ENCODE measurements at regions not wholly inside any gene's neighbourhood (a gene's known extent, or its start where the extent isn't known, plus 50 kb on each side); places are given as distances from the start of the nearest gene placed in this dataset.
"Not testable (repeated sequence)": the region's sequence is repeated elsewhere in the genome, so short reads cannot be mapped to it uniquely, and the experiment has no call there.

DNA sequence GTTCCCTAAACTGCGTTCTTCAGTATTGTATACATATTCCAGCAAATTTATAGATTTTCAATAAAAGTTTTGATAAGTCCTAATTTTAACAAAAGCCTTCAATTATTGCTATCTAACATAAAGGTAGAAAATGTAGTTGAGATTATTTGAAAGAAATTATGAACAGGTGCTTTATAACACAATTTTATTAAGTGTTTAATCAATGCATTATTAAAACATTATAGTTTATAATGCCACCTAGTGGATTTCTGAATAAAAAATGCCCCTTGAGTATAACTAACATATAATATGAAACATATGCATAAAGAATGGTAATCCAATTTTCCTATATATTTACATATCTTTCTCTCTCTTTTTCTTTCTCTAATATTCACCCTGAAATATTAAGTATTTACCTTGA is 515.3 kb downstream of the SLC6A15 start:
- peak; percentile 0 for DNase-seq (ENCODE audit: low read depth)

DNA sequence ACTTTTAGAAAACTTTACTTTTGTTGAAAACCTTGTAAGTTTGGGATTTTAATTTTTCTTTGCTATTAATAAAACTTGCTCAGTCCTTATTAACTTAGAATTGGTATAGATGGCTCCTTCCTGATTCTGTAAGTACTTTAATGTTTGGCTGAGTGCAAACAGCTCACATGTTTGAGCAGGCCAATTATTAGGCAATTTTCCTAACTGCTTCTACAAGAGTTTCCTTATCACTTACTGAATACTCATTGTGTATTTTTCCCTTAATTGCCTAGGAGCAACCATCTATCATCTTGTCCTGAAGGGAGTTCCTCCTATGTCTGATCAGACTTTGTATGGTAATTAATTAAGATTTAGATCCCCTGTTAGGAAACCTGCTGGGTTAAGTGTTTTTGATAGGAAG is 521.4 kb downstream of the SLC6A15 start:
- DNase-seq (ENCODE audit: low read depth) = not testable (repeated sequence)

DNA sequence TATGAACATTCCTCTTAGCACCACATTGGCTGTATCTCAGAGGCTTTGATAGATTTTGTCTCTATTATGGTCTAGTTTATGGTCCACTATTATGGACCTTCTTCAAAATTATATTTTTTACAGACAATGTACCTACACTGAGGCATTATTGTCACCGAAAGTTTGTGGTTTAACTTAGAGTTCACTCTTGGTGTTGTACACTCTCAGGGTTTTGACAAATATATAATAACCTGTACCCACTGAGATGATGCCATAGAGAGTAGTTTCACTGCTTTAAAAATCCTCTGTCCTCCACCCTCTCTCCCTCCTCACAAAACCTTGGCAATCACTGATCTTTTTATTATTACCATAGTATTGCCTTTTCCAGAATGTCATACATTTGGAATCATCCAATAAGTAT is 528.2 kb downstream of the SLC6A15 start:
- DNase-seq (ENCODE audit: low read depth) = no peak

DNA sequence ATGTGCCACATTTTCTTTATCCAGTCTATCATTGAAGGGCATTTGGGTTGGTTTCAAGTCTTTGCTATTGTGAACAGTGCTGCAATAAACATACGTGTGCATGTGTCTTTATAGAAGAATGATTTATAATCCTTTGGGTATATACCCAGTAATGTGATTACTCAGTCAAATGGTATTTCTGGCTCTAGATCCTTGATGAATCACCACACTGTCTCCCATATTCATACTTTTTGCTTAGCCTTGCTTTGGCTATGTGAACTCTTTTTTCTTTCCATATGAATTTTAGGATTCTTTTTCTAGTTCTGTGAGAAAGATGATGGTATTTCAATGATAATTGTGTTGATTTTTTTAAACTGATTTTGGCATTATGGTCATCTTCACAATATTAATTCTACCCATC is 530.1 kb downstream of the SLC6A15 start:
- DNase-seq (ENCODE audit: low read depth) = not testable (repeated sequence)

DNA sequence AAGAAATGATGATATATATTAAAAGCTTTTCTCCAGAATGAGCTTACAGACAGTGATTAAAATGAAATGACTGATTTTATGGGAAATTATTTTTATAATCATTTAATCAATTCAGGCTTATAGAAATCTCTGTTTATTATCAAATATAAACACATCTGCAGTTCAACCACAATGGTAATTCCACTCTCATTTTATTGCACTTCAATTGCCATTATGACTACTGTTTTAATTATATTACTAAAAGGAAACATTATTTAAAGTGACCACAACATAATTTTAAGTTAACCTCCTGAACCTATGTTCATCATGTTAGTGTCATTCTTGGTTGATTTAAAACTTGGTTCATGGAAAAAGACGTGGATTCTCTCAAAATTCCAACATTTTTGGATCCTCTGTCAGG is 536.3 kb downstream of the SLC6A15 start:
- DNase-seq (ENCODE audit: low read depth) = no peak

DNA sequence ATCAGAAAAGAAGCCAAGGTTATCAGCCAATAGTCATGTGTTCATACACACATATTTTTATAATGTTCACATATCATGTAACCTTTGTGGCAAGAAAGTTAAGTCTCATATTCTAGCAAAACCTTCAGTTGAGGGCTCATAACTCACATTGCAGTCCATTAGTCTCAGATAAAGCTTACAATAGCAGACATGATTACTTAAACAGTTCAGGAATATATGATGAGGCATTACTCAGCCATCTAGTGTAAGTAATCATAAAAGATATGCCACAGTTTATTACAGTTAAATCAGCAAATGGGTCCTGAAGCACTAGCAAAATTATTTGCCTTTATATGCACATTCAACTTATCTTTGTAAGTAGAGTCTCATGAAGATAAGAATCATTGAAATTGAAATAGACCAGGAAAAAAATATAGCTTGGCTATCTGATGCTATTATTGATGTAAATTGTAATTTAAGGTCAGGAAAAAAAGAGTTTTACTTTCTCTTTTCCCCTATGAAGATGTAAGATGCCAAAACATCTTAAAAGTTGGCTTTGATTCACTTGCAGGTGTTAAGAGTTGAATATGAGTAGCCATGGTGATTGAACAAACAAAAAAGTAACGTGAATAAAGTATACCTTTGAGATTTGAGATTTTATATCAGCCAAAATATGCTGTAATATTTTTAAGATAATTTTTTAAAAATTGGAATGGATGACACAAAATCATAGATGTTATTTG is 537.0 kb downstream of the SLC6A15 start:
- no peak for DNase-seq (ENCODE audit: low read depth)

DNA sequence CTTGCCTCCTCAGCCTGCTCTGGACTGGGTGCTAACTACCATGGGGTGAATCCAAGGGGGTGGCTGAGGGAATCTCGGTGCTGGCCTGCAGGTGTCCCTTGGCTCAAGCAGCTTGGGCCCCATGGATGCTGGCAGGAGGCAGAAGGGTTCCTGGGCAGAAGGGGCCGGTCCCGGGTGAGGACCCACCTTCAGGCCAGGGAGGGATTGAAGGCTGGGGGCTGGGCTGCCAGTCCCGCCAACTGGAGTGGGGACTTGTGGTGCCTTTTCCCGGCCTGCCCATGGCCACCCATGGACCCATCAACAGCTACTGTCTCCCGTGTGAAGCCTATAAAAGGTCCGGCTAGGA is 550.1 kb downstream of the SLC6A15 start:
- no peak for DNase-seq (ENCODE audit: low read depth)

DNA sequence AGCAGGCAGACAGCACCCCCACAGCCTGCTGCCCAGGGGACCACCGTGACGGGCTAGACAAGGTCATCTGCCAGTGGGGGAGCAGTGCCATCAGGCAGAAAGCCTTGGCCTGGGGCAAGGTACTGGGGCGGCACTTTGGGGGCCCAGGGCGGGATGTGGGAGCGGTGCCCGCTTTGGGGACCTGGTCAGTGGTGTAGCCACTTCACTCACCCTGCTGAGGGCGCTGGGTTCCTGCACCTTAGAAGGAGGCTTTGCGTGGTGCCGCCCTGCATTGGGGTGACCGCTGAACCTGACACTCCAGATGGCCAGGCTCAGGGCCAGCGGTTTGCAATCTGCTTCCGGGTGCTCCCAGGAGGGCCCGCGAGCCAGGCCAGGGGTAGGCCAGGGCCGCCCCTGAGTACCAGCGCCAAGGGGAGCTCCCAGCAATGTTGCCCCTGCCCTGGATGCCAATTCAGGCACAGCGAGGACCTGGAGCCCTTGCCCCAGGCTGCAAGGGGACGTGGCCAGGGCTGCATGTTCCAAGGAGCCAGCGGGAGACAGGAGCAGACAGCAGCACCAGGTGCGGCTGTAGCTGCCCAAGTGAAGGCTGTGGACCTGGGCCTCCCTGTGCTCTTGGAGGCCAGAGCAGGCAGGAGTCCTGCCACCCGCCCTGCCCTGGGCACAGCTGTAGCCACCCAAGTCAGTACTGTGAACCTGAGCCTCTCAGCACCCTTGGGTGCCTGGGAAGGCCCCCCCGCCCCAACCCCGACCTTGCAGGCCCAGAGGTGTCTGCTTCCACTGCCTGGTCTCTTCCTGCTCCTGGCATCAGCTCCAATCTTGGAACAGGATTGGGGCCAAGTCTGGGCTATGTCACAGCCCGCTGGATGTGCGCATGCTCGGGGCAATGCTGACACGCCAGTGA is 550.7 kb downstream of the SLC6A15 start:
- DNase-seq (ENCODE audit: low read depth) = no peak

DNA sequence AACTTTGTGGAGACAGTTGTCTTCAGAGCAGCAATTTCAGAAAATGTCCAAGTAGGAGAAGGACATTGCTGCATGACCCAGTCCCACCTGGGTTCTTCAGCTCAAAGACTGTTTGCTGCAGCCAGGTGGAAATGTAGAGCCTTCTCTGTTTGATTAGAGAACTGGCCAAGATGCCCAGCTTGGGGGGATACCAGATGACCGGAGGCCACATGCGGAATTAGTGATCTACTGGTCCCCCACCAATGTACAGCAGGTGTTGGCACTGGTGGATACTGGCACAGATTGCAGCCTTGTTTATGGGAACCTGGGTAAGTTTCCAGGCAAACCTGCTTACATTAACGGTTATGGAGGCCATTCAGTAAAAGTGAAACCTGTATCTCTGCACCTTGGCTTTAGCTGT is 555.3 kb downstream of the SLC6A15 start:
- no peak for DNase-seq (ENCODE audit: low read depth)

DNA sequence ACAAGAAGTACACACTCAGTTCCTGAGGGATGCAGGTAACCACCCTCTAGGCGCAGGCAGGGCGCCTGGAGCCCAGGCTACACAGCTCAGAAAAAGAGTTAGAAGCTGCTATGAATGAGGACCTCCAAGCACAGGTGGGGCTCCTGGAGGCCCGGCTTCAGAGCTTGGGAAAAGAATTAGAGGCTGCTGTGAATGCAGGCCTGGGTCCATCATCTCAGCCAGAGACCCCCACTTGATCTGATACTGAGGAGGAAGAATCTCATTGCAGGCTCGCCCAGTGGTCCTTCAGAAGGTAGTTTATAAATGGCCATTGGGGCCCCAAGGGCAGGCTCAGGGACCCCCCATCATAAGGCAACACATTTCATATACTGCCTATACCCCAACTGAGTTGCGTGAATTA is 556.4 kb downstream of the SLC6A15 start:
- DNase-seq (ENCODE audit: low read depth) = no peak

DNA sequence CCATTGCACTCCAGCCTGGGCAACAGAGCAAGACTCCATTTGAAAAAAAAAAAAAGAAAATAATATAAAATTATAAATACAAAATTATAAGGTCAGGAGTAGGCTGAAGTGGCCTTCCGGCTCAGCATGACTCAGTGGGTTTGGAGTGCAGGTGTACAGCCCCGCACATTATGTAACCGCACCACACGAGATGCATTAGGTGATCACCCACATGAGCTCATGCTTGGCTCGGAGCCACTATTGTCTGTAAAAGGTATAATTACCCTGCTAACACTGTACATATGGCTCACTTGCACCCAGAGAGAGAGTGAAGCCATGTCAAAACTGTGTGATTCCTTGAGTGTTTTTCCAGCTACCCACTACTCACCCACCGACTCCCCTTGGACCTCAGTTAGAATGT is 557.0 kb downstream of the SLC6A15 start:
- no peak for DNase-seq (ENCODE audit: low read depth)

DNA sequence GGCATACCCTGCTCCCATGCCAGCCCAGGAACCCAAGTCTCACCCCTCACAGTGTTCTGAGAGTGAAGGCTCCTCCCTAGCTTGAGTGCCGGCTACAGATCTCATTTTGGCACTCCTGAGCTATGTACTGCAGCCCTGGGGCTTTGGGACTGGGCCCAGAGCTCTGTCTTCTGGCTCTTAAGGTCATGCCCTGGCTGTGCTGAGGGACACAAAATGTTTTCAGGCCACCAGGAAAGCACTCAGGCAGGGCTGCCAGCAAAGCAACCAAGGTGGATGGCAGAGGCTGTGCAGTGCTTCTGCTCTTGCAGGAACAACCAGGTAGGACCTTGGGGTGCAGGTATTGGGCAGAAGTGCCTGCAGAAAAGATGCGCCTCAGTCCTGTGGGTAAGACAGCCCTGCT is 564.0 kb downstream of the SLC6A15 start:
- DNase-seq (ENCODE audit: low read depth) = no peak

DNA sequence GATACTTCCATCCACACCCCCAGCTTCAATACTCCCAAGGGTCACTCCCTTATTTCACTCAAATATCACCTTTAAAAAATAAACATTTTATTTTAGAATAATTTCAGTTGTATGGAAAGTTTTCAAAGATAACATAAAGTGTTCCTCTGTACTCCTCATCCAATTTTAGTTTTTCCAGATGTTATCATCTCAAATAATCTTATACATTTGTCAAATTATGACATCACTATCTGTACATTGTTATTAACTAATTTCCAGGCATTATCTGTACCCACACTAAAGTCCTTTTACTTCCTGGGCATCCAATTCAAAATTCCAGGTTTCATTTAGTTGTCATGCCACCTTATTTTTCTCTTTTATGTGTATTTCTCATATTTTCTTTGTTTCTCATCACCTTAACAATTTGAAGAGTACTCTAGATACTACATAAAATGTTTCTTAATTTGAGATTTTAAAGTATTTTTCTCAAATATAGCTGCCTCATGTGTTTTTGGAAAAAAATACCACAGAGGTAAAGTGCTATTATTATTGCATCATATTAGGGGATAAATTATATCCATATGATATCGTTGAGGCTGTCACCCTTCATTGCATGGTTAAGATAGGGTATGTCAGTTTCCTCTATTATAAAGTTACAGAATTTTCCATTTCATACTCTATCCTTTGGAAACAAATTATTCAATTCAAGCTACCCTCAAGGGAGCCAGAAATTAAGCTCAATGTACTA is 571.0 kb downstream of the SLC6A15 start:
- DNase-seq (ENCODE audit: low read depth) = no peak

DNA sequence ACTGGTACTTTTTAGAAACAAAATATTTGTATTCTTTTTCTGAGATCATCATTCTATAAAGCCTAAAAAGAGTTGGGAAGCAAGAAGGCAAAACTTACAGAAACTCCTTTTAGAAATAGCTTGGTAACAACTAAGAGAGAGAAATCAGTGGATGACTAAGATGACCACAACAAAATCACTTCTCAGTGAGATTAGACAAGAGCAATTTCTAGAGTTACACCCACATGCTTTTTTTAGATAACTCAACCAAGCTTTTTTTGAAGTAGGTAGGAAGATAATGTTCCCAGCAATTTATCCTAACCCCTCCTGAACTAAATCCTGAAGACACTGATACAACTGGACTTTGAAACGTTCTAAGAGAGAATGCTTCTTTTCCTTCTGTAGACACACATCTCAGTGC is 576.4 kb downstream of the SLC6A15 start:
- DNase-seq (ENCODE audit: low read depth) = no peak

DNA sequence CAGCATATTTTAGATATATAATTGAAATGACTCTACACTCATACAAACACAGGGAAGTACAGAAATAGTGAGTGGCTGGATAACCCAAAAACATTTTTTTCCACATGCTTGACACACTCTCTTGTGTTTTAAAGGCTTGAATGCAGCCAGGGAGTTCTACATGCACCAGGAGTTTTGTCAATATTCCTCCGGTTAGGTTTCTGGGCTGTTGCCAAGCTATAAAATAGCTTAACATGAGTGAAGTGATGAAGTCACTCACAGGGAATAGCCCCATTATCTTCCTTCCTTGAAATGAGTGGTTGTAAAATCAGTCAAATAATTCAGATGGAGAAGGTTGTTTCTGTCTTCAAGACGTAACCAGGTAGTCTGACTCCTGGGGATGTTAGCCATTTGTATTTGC is 582.7 kb downstream of the SLC6A15 start:
- no peak for DNase-seq (ENCODE audit: low read depth)

DNA sequence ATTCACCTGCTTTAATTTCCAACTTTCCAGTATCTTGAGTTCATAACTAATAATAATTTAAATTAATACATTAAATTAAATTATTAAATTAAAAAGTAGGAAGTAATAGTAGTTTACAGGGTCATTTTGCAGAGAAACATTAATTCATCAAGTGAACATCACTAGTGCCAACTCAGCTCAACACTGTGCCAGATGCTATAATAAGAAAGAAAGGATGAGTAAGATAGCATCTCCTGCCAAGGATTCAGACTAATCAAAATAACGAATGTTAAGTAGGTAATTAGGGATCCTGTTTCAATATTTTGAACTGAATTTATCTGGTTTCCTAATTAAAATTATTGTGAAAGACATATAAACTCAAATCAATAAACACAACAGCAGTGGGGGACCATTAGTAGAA is 596.7 kb downstream of the SLC6A15 start:
- DNase-seq (ENCODE audit: low read depth) = no peak

DNA sequence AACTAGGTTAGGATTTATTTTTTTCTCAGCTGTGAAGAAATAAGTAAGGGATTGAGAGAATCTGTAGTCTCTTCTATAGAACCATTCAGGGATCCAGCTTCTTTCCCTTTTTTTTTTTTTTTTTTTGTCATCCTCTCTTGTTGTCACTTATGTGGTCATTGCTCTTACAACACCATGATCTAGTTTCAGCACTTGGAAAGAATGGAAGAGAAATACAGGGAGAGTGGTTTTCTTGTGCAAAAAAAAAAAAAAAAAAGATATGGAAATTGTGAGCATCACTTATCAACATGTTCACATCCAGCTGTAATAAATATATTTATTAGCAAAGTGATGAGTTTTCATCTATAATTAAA is 599.3 kb downstream of the SLC6A15 start:
- DNase-seq (ENCODE audit: low read depth) = no peak

DNA sequence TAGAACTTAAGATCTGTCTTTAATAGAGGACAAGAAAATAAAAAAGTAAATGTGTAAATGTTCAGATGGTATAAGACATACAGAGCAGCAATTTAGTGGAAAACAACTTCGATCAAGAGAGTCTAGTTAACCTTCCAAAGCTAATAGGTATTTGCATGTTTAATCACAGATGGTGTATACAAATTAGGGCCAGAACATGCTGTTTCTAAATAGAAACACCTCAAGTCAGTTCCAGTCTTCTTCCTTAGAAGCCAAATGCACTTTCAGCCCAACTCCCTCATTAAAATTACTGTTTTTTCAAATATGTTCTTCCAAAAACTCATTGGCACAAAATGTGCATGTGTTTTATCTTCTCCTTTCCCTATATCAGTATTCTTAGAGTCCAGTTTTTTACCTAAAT is 604.4 kb downstream of the SLC6A15 start:
- DNase-seq (ENCODE audit: low read depth) = no peak

DNA sequence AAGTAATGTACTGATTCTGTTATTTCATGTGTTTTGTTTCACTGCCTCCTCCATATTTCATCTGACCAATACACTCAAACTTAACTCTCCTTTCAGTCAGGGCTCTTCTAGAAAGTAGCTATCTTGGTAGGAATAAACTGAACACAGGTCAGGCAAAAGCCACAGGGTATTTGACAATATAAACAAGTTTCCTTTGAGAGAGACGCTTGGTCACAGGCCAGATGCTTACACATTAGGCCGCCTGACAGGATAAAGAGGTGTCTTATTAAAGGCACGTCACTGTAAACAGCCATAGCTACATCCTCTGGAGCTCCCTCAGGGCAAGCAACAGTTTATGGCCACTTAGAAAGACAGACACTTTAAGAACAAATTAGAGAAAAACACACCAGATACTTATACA is 607.5 kb downstream of the SLC6A15 start:
- no peak for DNase-seq (ENCODE audit: low read depth)

DNA sequence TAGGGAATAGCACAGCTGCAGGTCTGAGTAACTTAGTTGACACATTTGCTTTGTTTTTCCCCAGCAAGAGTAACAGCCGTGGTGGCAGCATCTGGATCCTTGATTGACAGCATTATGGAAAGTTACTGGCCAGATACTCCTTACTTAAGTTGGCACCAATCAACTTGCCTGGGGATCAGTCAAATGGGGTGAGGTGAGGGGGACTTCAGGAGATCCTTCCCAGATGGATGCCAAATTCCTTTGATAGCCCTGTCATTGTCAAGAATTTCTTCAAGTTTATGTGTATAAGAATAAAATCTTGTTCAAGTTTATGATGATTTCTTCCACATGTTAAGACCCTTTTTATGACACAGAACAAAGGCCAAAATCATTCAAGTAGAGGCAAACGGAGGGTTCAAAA is 618.4 kb downstream of the SLC6A15 start:
- no peak for DNase-seq (ENCODE audit: low read depth)

DNA sequence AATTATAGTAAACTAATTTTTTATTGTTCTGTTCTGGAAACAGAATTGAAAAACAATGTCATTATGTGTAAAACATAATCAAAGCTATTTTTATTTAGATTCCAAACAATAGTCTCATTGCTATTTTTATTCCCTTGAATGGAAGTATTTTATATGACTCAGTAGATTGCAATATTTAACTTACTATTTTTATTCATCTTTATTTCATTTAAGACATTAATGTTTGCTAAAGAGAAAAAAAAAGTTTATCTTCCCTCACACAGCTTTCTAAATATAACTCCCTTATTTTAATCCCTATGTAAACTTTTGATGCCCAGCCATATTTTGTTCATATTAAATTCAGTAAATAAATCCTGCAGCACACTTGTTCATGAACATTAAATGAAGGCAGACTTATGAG is 622.4 kb downstream of the SLC6A15 start:
- DNase-seq (ENCODE audit: low read depth) = no peak

DNA sequence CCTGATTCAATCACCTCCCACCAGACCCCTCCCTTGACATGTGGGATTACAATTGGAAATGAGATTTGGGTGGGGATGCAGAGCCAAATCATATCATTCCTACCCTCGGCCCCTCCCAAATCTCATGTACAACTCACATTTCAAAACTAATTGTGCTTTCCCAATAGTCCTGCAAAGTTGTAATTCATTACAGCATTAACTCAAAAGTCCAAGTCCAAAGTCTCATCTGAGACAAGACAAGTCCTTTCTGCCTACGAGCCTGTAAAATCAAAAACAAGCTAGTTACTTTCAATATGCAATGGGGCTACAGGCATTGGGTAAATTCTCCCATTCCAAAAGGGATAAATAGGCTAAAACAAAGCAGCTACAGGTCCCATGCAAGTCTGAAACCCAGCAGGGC is 634.6 kb downstream of the SLC6A15 start:
- DNase-seq (ENCODE audit: low read depth) = no peak

All from myocyte (in vitro differentiated cells).